NT2/D1 (cell line): ENCODE measurements at regions not wholly inside any gene's neighbourhood (a gene's known extent, or its start where the extent isn't known, plus 50 kb on each side); places are given as distances from the start of the nearest gene placed in this dataset.

Experiments
- SUZ12 ChIP-seq: IDR thresholded peaks from 2 replicates; pipeline ENCODE4 v1.6.1; 2011; ENCODE audit not compliant: insufficient read length, insufficient read depth; ENCODE audit errors: extremely low read depth
- ZNF274 ChIP-seq: IDR thresholded peaks from 2 replicates; pipeline ENCODE4 v1.6.1; 2011; ENCODE audit warnings: mild to moderate bottlenecking, low read depth, low read length

DNA sequence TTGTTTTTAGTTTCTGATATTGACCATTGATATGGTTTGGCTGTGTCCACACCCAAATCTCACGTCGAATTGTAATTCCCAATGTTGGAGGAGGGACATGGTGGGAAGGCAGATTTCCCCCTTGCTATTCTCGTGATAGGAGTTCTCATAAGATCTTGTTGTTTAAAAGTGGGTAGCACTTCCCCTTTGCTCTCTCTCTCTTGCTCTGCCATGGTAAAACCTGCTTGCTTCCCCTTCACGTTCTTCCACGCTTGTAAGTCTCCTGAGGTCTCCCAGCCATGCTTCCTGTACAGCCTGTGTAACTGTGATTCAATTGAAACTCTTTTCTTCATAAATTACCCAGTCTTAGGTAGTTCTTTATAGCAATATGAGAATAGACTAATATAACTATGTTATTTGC, 203.6 kb upstream of the CHORDC1 start:
- TF ChIP-seq ZNF274 (no peak), SUZ12 (no peak)
